ENCODE measurements at regions not wholly inside any gene's neighbourhood (a gene's known extent, or its start where the extent isn't known, plus 50 kb on each side); places are given as distances from the start of the nearest gene placed in this dataset.

GRCh38 chr2:22582107-22582506 is 802.9 kb upstream of the KLHL29 start:
- CTCF ChIA-PET = no interaction called here
- POLR2A ChIA-PET (ENCODE audit: unreplicated experiment) = no interaction called here
- Histone ChIP-seq H3K4me3 (ENCODE audit: insufficient read depth, low read depth, low read length) (no peak overlapping the region), H2AK5ac (ENCODE audit: low read depth, low read length) (no peak overlapping the region), H3K27ac (ENCODE audit: insufficient read depth, low read length) (no peak overlapping the region), H3K4me1 (ENCODE audit: control insufficient read depth, insufficient read depth, low read length) (no peaks in the 10 kb centered on the region), H3K4me2 (ENCODE audit: low read depth, low read length) (no peak overlapping the region), H3K14ac (replicated peaks; ENCODE audit: low read depth, low read length) (no peak overlapping the region), H3K9me3 (ENCODE audit: control insufficient read depth, insufficient read depth, low read length) (peaks cover 13% of the 10 kb centered on the region; the same call in 1 of the 2 replicates), H3K36me3 (ENCODE audit: control insufficient read depth, insufficient read depth, low read length) (no peaks in the 10 kb centered on the region), H4K91ac (ENCODE audit: insufficient read depth, low read depth, low read length) (no peak overlapping the region), H3K4ac (ENCODE audit: low read depth, low read length) (no peak overlapping the region), H3K56ac (ENCODE audit: extremely low read depth, insufficient read depth, low read length) (no peak overlapping the region), H2BK5ac (ENCODE audit: low read depth, low read length, poor library complexity, severe bottlenecking) (no peak overlapping the region), H2BK15ac (ENCODE audit: low read depth, low read length) (no peak overlapping the region), H3K9ac (ENCODE audit: low read depth, low read length) (no peak overlapping the region), H2AFZ (replicated peaks; ENCODE audit: low read length, poor library complexity) (no peak overlapping the region), H4K20me1 (ENCODE audit: insufficient read depth, low read length) (no peaks in the 10 kb centered on the region), H2AK9ac (replicated peaks; ENCODE audit: low read depth, low read length, poor library complexity) (no peak overlapping the region), H4K8ac (ENCODE audit: low read depth in 2 of 2, low read length in 2 of 2) (no peak overlapping the region), H3K23ac (ENCODE audit: low read depth, low read length) (no peak overlapping the region), H3K27me3 (ENCODE audit: control insufficient read depth, insufficient read depth, low read length) (no peaks in the 10 kb centered on the region), H3K79me1 (ENCODE audit: low read depth in 1 of 2, low read length in 2 of 2) (no peaks in the 10 kb centered on the region), H4K5ac (ENCODE audit: low read depth, low read length) (no peak overlapping the region), H3K9me1 (ENCODE audit: insufficient read depth, low read length) (no peaks in the 10 kb centered on the region), H3K18ac (ENCODE audit: low read depth, low read length) (no peak overlapping the region), H2BK120ac (ENCODE audit: low read depth, low read length) (no peak overlapping the region), H2BK20ac (ENCODE audit: low read depth, low read length) (no peak overlapping the region)
- no peak for TF ChIP-seq BHLHE40 (IDR thresholded peaks at IDR 0.05; ENCODE audit: low read depth, low read length)
- no peak for TF ChIP-seq RFX5 (IDR thresholded peaks at IDR 0.05; ENCODE audit: low read depth, low read length)
- no peak for TF ChIP-seq CHD1 (IDR thresholded peaks at IDR 0.05; ENCODE audit: low read depth, low read length)
- TF ChIP-seq, protein P1, sequence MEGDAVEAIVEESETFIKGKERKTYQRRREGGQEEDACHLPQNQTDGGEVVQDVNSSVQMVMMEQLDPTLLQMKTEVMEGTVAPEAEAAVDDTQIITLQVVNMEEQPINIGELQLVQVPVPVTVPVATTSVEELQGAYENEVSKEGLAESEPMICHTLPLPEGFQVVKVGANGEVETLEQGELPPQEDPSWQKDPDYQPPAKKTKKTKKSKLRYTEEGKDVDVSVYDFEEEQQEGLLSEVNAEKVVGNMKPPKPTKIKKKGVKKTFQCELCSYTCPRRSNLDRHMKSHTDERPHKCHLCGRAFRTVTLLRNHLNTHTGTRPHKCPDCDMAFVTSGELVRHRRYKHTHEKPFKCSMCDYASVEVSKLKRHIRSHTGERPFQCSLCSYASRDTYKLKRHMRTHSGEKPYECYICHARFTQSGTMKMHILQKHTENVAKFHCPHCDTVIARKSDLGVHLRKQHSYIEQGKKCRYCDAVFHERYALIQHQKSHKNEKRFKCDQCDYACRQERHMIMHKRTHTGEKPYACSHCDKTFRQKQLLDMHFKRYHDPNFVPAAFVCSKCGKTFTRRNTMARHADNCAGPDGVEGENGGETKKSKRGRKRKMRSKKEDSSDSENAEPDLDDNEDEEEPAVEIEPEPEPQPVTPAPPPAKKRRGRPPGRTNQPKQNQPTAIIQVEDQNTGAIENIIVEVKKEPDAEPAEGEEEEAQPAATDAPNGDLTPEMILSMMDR (conservative IDR thresholded peaks at IDR 0.05; ENCODE audit: low read depth, low read length) = no peak
- TF ChIP-seq MAZ (IDR thresholded peaks at IDR 0.05; ENCODE audit: borderline replicate concordance, low read depth, low read length) = no peak
- TF ChIP-seq RAD21 (IDR thresholded peaks at IDR 0.05; ENCODE audit: low read length) = no peak
- no peak for TF ChIP-seq MXI1 (IDR thresholded peaks at IDR 0.05; ENCODE audit: borderline replicate concordance, low read depth, low read length)
- no peak for TF ChIP-seq FOS (IDR thresholded peaks at IDR 0.05; ENCODE audit: low read depth, low read length)
- no peak for TF ChIP-seq SMC3 (IDR thresholded peaks at IDR 0.05; ENCODE audit: low read depth, low read length)
- no peak for TF ChIP-seq RCOR1 (IDR thresholded peaks at IDR 0.05; ENCODE audit: insufficient replicate concordance, low read length)
- TF ChIP-seq NFE2L2 (IDR thresholded peaks at IDR 0.05; ENCODE audit: low read depth, low read length) = no peak
- TF ChIP-seq ELK1 (IDR thresholded peaks at IDR 0.05; ENCODE audit: borderline replicate concordance, low read depth, low read length) = no peak
- TF ChIP-seq CEBPB (IDR thresholded peaks at IDR 0.05; ENCODE audit: low read depth, low read length) = no peak
- ATAC-seq (ENCODE audit: low read depth) = no peak
- no peak for DNase-seq
- dilution Hi-C loops (cut with HindIII; ENCODE audit: low sequenced_read_pairs, unreplicated experiment) = no loop called here
- intact Hi-C loops (cut with micrococcal nuclease) = no loop called here
- no TSS peak for BruUV-seq (replicated peaks)
- in situ Hi-C loops (cut with MboI; ENCODE audit: low sequenced_read_pairs) = no loop called here
- no CpG with 5 or more reads among the region's 3 CpGs for WGBS, 2 experiments (ENCODE audit: extremely low coverage in 2 of 2, insufficient read length in 1 of 2)

Data from IMR-90 (cell line).